HG02884 (cell line): ENCODE measurements at regions not wholly inside any gene's neighbourhood (a gene's known extent, or its start where the extent isn't known, plus 50 kb on each side); places are given as distances from the start of the nearest gene placed in this dataset.

ENCODE experiments used
- ATAC-seq: cut with Tn5 transposase; IDR thresholded peaks from one replicate; pipeline ENCODE4 v1.9.1; 2021; ENCODE audit warnings: mild to moderate bottlenecking, moderate library complexity; ENCODE audit not compliant: unreplicated experiment

DNA sequence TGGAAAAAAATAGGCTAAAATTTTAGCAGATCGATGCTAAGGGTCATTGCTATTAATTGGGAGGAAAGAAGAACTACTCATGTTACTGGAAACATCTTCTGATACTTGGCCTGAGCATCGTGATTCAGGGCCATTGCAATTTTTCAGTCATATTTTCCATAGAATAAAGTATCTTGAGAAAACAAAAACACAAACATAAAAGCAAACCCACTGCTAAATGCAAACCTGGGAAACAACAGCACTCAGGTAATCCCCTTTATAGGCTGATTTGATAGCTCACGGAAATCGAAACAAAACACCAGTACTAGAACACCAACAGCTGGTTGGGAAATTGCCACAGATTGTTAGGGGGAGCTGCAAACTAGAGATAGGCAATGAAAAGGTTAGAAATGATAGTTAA is 172.9 kb upstream of the ESRRG start:
- no peak for ATAC-seq

DNA sequence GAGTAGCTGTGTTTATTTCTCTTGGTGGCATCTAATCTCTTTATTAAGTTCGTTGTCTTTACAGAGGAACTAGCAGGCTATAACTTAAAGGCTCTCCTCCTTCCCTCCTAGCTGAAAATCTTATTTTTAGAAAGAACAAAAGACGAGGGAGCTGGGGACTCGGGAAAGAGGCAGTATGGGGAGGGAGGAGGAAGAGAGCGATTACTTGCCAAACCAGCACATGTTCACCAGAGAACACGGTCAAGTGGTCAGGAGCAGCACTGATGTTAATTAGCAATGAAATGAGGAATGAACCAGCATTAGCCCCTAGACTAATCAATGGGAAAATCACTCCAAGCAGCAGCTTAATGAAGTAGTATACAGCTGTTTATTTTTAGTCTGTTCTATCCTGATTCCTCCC is 171.3 kb upstream of the ESRRG start:
- no peak for ATAC-seq

DNA sequence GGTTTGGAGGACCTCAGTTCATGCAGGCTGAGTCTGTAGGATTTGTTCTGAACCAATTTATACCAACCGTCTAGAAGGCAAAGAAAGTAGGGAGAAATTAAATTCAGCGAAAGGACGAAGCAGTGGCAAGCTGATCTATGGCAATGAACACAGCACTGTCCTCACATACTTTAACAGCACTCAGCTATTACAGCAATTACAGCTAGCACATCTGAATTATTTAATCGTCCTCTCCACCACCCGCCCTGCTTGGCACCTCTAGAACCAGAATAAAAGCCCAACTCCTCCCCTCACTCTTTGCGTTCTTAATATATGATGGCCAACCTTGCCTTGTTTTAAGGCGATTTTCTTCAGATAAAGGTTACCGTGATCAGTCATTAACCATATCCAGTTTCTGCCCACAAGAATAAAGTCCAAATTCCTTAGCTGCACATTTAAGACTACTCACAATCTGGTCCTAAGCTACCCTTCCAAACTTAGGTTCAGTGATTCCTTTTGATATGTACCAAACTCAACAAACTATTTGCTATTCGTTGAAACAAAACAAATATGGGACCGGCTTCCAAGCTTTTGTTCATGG is 169.4 kb upstream of the ESRRG start:
- ATAC-seq, result no peak

DNA sequence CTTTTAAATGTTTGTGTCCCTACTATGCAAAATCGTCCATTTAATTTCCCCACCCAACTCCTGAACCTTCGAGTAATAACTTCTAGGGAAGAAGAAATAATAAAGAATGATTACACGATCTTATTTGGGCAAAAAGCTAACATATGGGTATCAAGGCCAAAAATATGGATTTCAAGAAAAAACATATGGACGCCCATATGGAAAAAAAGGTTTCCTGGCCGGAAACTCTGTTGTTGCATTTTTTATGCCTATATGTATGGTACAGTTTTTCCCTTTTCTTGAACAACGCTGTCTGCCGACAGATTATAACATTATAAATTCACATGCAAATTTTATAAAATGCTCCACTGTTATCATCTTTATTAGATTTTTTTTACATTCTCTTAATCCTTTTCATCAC is 167.6 kb upstream of the ESRRG start:
- ATAC-seq, result no peak

DNA sequence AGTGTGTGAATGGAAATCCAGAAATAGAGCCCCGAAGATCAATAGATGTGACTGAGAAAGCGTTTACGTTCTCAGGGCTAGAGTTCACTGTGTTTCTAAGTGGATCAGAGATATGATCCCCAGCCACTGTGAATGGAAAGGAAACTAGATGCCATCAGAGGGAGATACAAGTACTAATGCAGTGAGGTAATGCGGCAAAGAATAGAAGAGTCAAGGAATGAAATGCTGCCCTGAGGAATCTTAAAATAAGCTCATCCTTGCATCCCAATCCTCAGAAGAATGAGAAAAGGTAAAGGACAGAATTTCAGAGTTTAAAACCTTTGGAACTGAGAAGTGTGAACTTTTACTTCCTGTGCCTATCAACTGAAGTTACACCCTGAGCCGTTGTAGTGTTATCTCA is 165.5 kb upstream of the ESRRG start:
- ATAC-seq, result no peak

DNA sequence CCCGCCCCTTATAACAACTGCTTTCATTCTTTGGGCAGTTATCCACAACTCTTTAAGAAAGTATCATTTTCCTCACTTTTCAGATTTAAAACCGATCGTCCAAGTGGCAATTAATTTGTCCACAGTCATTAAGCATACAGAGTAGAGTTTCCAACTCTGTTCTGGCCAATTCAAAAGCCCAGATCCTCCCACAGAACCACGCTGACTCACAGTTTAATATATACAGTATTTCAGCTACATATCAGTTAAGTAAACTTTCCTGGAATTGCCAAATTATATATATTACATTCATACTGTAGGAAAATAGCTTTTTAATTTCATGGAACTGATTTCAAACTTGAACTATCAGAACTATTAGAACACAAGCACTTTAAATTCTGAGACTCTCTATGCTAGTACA is 163.8 kb upstream of the ESRRG start:
- ATAC-seq, result no peak

DNA sequence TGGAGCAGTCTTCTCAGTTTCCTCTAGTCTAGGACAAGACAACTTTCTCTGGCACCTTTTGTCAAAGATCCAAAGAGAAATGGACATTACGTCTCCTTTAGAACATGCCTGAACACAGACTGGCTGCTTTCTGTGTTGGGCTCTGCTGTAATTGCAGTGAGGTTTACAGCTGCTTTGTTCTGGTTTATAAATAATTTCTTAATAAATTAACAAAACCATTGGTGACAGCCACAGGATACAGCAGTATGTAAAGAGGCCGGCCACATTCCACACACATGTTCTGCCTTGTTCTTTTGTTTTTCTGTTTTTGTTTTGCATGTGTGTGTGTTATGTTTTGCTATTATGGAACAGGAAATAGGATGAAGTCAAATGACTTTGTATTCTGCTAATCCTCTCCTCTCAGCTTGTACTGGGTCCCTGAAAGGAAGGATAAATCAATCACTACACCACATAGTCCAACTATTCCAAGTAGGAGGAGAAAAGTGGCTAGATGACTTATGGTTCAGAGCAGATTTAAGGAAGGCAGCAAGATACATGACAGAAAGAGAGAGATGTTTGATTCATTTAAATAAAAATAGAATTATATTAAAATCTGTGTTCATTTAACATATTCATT is 161.5 kb upstream of the ESRRG start:
- no peak for ATAC-seq

DNA sequence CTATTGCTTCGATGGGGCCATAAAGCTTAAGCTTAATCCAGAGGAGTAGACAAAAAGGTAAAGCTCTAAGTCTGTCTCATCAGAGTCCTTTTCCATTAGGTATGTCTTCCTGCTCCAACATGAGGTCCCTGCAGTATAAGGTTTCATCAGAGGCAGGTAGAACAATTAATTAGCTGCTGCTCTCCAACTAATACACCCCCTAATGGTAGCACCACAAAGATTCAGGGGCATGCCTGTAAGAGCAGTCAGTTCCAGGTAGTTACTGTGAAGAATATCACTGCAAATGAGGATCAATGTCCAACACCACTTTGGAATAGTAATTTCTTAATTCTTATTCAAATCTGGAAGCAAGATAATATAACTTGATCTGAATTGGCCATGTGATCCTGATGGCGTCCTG is 160.3 kb upstream of the ESRRG start:
- ATAC-seq, result no peak

DNA sequence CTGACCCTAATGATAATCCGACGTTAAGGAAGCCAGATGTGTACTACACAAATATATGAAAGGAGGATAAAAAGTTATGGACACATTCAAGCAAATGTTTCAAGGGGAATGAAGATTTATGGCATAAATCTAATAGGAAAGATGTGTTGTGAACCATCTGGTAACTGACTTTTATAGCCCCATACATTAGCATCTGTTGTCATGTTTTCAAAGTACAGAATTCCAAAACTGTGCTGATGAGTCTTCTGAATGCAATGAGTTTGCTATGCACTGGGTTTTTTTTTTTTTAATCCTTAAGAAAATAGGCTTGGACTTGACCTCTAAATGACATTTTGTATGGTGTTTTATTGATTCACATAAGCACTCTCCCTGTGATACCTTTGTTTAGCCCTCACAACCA is 158.5 kb upstream of the ESRRG start:
- ATAC-seq, result no peak

DNA sequence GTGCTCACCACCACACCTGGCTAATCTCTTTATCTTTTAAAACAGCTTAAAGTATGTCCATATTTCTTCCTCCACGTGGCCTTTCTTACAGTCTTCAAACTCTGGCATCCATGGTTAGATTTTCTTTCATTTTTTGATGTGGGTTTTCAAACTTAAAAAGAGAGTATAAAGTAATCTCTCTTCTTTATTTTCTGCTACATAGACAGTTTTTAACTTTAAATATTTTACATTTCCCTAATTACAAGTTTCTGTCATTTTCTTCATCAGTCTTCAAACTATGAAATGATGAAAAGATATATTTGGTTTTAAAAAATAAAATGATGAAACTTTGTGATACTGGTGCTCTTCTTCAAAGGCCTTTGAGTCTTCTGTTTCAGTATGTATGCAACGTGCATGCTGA is 143.5 kb upstream of the ESRRG start:
- ATAC-seq, result no peak

DNA sequence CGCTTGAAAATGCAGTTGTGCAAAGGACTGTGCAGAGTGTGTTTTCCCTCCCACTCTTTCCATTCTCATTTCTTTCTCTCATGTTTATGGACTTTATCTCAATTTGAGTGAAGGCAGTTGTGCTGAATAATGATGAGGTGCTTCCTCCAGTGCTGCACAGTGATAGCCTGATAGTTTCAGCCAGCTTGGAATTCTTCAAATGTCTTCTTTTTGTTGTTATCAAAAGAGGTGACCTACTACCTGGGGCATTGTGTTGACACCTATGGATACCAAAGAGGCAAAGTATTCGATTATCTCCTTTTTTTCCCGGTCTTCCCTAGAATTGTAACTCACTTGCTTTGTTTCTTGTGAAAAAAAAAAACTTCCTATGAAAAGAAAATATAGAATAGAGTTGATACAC is 132.6 kb upstream of the ESRRG start:
- ATAC-seq, result no peak

DNA sequence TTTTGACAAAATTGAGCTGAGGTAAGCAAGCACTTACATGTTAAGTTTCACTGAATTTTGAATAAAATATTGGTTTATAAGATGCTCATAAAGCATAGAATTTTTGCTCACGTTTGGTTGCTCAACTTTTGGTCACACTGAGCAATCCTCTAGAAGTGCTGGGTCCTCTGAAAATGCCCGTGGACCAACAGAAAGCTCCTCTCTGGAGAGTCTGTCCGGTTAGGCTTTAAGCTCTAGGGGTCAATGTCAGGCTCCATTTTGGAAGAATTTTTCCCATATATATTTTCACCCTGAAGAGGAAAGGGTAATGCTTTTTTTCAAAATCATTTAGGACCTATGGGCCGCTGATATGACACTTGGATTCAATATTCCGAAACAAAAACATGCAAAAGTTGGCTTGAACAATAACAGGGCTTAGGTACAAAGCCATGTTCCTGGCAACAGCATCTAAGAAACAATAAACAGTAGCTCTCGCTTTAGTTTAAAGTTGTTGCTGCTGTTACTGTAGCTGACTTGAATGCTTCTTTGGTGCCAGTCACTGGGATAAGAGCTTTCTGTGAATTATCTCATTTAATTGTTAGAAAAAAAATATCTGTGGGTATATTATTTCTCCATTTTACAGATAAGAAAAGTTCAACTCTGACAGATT is 131.7 kb upstream of the ESRRG start:
- no peak for ATAC-seq

DNA sequence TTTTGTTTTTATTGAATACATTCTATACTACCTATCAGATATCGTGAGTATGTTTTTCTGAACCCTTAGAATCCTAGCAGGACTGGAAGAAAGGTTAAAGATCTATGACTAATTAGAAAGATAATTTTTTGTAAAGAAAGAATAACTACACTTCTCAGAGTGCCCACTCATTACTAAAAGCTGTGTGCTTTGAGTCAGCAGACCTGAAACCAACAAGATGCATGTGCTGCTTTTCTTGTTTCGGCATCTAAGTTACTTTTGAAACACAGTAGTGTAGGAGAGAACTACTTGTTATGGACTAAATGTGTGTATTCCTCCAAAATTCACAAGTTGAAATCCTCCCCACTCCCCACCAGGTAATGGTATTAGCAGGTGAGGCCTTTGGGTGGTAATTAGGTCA is 127.8 kb upstream of the ESRRG start:
- ATAC-seq, result no peak

DNA sequence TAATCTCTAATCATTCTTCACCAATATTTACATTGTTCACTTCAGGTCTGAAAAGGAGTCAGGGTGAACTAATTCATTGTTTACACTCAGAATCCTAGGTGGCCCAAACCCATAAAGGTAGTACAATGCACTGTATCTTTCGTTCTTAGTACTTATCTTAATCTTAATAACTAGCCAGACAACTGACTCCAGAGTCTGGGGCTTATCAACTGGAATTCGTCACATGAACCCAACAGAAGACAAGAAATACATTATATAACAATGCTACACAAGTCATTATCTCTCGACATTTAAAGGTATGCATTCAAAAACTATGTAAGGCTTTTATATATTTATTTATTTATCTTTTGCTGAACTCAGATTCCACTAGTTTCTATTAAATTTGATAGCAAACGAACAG is 125.9 kb upstream of the ESRRG start:
- ATAC-seq, result no peak

DNA sequence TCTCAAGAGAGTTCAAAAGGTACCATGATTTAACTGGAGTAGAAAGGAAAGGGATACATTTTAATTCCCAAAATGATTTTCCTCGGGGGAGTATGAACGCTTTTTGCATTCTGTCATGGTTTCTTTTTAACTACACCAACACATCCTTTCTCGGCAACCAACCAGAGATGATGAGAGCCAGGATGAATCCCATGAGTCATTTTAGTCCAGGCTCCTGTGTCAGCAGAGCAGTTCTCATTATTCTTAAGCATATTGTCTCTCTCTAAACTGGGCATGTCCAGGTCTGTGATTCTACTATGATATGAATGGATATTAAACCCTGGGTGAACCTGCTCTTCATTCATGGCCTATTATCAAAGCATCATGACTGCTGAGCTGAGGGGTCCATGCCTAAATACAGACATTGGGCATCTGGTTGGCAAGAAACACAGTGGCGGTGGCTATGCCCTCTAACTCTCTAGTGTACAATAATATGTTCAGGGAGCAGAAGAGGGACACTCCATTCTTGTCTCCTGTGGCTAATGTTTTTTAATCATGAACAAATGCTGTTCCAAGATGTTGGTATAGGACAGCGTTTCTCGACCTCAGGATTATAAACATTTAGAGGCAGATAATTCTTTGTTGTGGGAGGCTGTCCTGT is 124.3 kb upstream of the ESRRG start:
- ATAC-seq, result no peak

DNA sequence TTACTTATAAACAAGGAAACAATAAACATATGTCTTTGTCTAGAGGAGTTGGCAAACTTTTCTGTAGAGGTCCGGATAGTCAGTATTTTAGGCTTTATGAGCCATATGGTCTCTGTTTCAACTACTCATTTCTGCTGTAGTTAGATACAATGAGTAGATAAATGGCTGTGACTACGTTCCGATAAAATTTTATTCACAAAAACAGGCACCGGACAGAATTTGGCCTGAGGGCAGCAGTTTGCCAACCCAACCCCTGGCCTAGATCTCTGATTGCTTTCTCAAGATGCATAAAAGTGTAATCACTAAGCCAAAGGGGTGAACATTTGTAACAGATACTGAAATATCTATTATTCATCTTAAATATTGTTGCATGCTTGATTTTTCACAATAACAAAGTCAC is 123.1 kb upstream of the ESRRG start:
- ATAC-seq, result no peak

DNA sequence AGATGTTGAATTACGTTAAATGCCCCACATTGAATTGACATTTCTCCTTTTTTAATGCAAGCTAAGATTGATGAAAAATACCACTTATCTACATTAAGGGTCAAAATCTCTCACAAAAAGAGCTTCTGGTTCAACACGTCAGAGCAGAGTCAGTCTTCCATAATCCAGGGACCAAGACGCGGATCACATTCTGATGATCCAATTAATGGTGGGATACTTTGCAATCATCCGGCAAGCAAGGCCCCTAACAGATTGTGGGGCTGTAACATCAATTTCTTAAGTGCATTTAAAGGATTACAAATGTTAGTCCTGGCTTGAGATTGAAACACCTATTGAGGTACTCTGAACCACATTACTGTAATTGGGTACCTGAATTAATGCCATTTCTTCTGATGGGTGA is 120.2 kb upstream of the ESRRG start:
- ATAC-seq, result no peak

DNA sequence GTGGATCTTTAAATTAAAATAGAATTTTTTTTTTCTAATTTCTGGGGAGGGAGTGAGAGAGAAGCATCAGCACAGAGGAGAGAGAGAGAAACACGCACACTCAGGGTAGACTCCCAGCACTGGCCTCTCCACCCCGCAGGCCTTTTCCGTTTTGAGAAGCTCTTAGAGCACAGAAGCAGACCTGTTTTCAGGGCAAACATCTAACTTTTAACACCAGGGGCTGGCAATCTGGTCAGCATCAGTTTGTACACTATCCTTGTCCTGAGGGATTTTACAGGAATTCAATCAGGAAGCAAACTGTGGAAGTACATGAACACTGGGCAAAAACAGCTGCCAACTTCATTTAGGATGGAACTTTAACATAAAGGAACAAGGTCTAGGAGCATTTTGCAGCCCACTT is 117.9 kb upstream of the ESRRG start:
- no peak for ATAC-seq

DNA sequence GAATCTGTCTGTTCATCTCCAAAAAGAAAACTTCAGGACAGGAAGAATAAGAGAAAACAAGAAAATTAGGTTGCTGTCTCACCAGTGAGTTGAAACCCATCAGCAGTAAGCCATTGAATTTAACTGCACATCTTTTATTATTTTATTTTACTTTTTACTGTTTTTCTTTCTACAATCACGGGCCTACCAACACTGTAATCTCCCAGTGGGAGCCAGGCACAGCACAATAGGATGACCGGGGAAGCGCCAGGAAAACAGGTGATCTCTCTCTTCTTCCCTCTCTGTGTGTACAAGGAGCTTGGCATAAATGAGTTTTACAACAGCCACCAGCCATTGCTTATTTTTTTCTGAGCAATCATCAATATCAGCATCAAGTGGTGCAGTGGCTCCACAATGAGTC is 113.1 kb upstream of the ESRRG start:
- ATAC-seq, result no peak

DNA sequence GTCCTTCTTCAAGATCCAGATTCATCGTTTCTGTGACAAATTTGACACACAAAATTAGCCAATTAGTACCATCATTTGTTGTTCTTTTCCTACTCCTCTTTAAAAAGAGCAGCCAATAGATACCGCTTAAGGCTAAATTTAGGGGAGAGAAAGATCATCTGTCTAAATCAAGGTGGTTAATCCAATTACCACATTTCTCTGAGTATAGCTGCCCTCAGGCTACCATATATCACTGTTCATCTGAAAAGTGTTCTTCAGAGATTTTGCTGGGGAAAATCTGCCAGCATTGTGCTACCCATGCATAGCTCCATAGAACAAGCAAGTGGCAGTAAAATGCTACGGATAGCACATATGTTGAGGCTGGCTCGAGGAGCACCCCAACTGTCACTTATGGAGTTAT is 110.3 kb upstream of the ESRRG start:
- ATAC-seq, result no peak

DNA sequence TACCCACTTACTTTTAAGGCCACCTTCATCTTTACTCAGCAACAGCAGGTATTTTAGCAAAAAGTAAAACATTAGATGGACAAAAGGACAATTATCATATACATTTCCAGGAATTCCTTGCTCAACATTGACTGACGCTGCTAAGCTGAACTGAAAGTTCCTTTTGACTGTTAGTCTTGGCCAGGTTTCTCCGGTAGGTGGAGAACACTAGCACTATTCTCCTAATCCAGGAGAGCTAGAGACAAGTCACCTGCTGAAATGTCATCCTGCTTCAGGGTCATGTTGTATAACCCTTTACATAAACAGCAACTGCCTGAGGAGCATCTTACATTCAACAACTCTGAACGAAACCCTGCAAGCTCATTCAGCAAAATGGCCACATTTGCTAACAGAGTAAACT is 109.0 kb upstream of the ESRRG start:
- ATAC-seq, result no peak

DNA sequence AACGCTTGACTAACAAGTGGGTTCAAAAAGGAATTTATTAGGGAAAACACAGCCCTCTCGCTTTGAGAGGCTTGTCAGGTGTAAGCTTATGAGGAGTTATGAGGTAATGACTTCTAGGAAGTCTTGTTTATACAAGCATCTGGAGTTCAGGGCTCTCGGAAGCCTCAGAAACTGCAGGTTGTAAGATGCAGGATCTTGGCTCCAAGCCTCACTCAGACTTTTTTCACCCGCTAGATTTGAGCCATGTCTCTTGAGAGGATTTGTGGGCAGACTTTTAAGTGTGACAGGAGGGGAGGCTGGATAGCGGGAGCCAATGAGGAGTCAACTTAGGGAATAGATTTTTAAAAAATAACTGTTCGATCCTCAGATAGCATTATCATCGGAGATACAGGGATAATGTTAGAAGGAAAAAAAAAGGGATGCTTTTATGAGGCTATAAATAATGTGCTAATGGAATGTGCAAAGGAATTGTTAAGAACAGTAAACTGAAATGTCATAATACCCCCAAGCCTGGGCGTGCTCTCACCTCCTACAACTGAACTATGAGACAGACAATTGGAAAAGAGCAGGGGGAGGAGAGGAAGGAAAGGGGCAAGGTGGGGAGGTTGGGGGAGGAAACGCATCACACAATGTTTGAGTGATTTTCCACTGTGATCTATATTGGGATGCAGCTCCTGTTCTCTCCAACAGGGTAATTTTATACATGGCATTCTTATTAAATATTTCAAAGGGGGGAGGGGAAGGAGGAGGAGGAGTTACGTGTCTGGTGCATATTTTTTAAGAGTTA is 107.4 kb upstream of the ESRRG start:
- ATAC-seq, result no peak
